Liver (tissue), 8 donors: ENCODE measurements at regions not wholly inside any gene's neighbourhood (a gene's known extent, or its start where the extent isn't known, plus 50 kb on each side); places are given as distances from the start of the nearest gene placed in this dataset.

Experiments
- DNase-seq: peaks from one replicate; pipeline ENCODE4 v3.0.0-alpha.2; 2017; ENCODE audit warnings: low spot score
- H3K27ac ChIP-seq, 2 donors: one replicate each; pipeline ENCODE4 v1.7.0; 2013; ENCODE audit warnings: inconsistent platforms in 2 of 2, low read length in 2 of 2, control low read depth in 1 of 2, low read depth in 1 of 2, mild to moderate bottlenecking in 1 of 2
- H3K27me3 ChIP-seq, 4 donors: one replicate each; pipeline versions ENCODE4 v1.6.1 to v1.7.0; 2013; ENCODE audit warnings: low read length in 3 of 4, inconsistent platforms in 1 of 4, mild to moderate bottlenecking in 1 of 4, moderate library complexity in 1 of 4; ENCODE audit not compliant: control insufficient read depth in 4 of 4, insufficient read depth in 4 of 4
- H3K36me3 ChIP-seq, 4 donors: one replicate each; pipeline versions ENCODE4 v1.6.1 to v1.7.0; 2013; ENCODE audit warnings: low read length in 3 of 4, mild to moderate bottlenecking in 3 of 4, low read depth in 1 of 4, moderate library complexity in 1 of 4; ENCODE audit not compliant: control insufficient read depth in 4 of 4, insufficient read depth in 3 of 4
- H3K4me1 ChIP-seq, 4 donors: one replicate each; pipeline versions ENCODE4 v1.6.1 to v1.7.0; 2013; ENCODE audit warnings: low read length in 3 of 4, mild to moderate bottlenecking in 3 of 4, moderate library complexity in 1 of 4; ENCODE audit not compliant: control insufficient read depth in 4 of 4, insufficient read depth in 4 of 4
- H3K4me3 ChIP-seq, 3 donors: one replicate each; pipeline versions ENCODE4 v1.6.1 to v1.7.0; 2013; ENCODE audit warnings: low read length in 3 of 3, control low read depth in 1 of 3, low read depth in 1 of 3, mild to moderate bottlenecking in 1 of 3
- H3K9ac ChIP-seq, 2 donors: one replicate each; pipeline ENCODE4 v1.7.0; 2013; ENCODE audit warnings: low read length in 2 of 2, mild to moderate bottlenecking in 2 of 2, moderate library complexity in 2 of 2, control low read depth in 1 of 2, low read depth in 1 of 2
- H3K9me3 ChIP-seq, 4 donors: one replicate each; pipeline versions ENCODE4 v1.6.1 to v1.7.0; 2013; ENCODE audit warnings: low read length in 3 of 4; ENCODE audit not compliant: control insufficient read depth in 4 of 4
- ATF3 ChIP-seq: IDR thresholded peaks from 2 replicates; pipeline ENCODE4 v1.6.1; 2016; ENCODE audit warnings: antibody characterized with exemption
- CTCF ChIP-seq: fragments of 150-350 bp; IDR thresholded peaks from 2 replicates; pipeline ENCODE4 v1.5.1; 2017; ENCODE audit warnings: improper control_type of control experiment, low read depth, low read length; ENCODE audit not compliant: missing input control
- EGR1 ChIP-seq, 2 donors: IDR thresholded peaks; 2 replicates each; pipeline ENCODE4 v1.6.1; 2016 to 2018; ENCODE audit warnings: antibody characterized with exemption in 2 of 2, low read depth in 2 of 2
- FOXA1 ChIP-seq: IDR thresholded peaks from 2 replicates; pipeline ENCODE4 v1.6.1; 2016; ENCODE audit warnings: antibody characterized with exemption
- FOXA2 ChIP-seq: IDR thresholded peaks from 2 replicates; pipeline ENCODE4 v1.6.1; 2016; ENCODE audit warnings: antibody characterized with exemption
- GABPA ChIP-seq, 2 donors: IDR thresholded peaks in 1 of 2; conservative IDR thresholded peaks in 1 of 2; 2 replicates each; pipeline ENCODE4 v1.6.1; 2016; ENCODE audit warnings: antibody characterized with exemption in 2 of 2, mild to moderate bottlenecking in 1 of 2, moderate library complexity in 1 of 2
- HNF4G ChIP-seq: IDR thresholded peaks from 2 replicates; pipeline ENCODE4 v1.6.1; 2016; ENCODE audit warnings: antibody characterized with exemption
- JUND ChIP-seq, 2 donors: IDR thresholded peaks; 2 replicates each; pipeline ENCODE4 v1.6.1; 2016; ENCODE audit warnings: antibody characterized with exemption in 2 of 2
- MAX ChIP-seq: IDR thresholded peaks from 2 replicates; pipeline ENCODE4 v1.6.1; 2016; ENCODE audit warnings: antibody characterized with exemption
- NR2F2 ChIP-seq: IDR thresholded peaks from 2 replicates; pipeline ENCODE4 v1.6.1; 2016; ENCODE audit warnings: antibody characterized with exemption
- RAD21 ChIP-seq, 2 donors: IDR thresholded peaks; 2 replicates each; pipeline ENCODE4 v1.6.1; 2016; ENCODE audit warnings: antibody characterized with exemption in 2 of 2, mild to moderate bottlenecking in 2 of 2
- SP1 ChIP-seq: IDR thresholded peaks from 2 replicates; pipeline ENCODE4 v1.6.1; 2018; ENCODE audit warnings: antibody characterized with exemption, mild to moderate bottlenecking
- TAF1 ChIP-seq: conservative IDR thresholded peaks from 2 replicates; pipeline ENCODE4 v1.6.1; 2016; ENCODE audit warnings: antibody characterized with exemption, mild to moderate bottlenecking
- YY1 ChIP-seq: IDR thresholded peaks from 2 replicates; pipeline ENCODE4 v1.6.1; 2016; ENCODE audit warnings: antibody characterized with exemption, mild to moderate bottlenecking
- ZBTB33 ChIP-seq: IDR thresholded peaks from 2 replicates; pipeline ENCODE4 v1.6.1; 2016; ENCODE audit warnings: antibody characterized with exemption
- WGBS: extraction: QIAGEN DNeasy Blood & Tissue Kit; methylation state at CpG from one replicate; pipeline ENCODE4 v1.1.7; 2013; 5-methylcytosine and 5-hydroxymethylcytosine counted together
- donor health status: healthy.
- donor health status: healthy.
- donor health status: healthy.
- donor health status: healthy.
- donor health status: healthy.

GRCh38 chr1:72777918-72778317 is 495.6 kb upstream of the NEGR1 start:
- no peaks in the 10 kb centered on the region for H3K36me3 ChIP-seq
- H3K4me1 ChIP-seq = no peaks in the 10 kb centered on the region
- no peak overlapping the region for H3K9ac ChIP-seq
- H3K27me3 ChIP-seq = no peaks in the 10 kb centered on the region
- TF ChIP-seq SP1 = no peak
- TF ChIP-seq ZBTB33 = no peak
- no peak for TF ChIP-seq TAF1
- TF ChIP-seq HNF4G = no peak
- TF ChIP-seq GABPA (IDR thresholded peaks at IDR 0.05 in 1 of 2, conservative IDR thresholded peaks at IDR 0.05 in 1 of 2) = no peak
- no peak for TF ChIP-seq RAD21 (IDR thresholded peaks at IDR 0.05)
- no peak for TF ChIP-seq EGR1 (IDR thresholded peaks at IDR 0.05; ENCODE audit: low read depth in 2 of 2)
- no peak for TF ChIP-seq CTCF
- TF ChIP-seq YY1 = no peak
- TF ChIP-seq FOXA2 = no peak
- no peak for TF ChIP-seq ATF3
- no peak for TF ChIP-seq FOXA1
- TF ChIP-seq MAX = no peak
- TF ChIP-seq JUND (IDR thresholded peaks at IDR 0.05) = no peak
- DNase-seq = no peak
- H3K27ac ChIP-seq = no peak overlapping the region
- H3K4me3 ChIP-seq = no peak overlapping the region
- H3K9me3 ChIP-seq = no peaks in the 10 kb centered on the region

- Histone ChIP-seq H3K27me3 (no peaks in the 10 kb centered on the region), H3K4me3 (no peak overlapping the region), H3K36me3 (no peaks in the 10 kb centered on the region), H3K9me3 (no peaks in the 10 kb centered on the region), H3K4me1 (no peaks in the 10 kb centered on the region), H3K9ac (no peak overlapping the region), H3K27ac (no peak overlapping the region)
- 56% methylated on average over 2 of the region's 2 CpGs for WGBS
- TF ChIP-seq TAF1 = no peak
- no peak for TF ChIP-seq FOXA1
- TF ChIP-seq SP1 = no peak
- no peak for TF ChIP-seq FOXA2
- no peak for TF ChIP-seq YY1
- no peak for TF ChIP-seq EGR1 (IDR thresholded peaks at IDR 0.05; ENCODE audit: low read depth in 2 of 2)
- TF ChIP-seq JUND (IDR thresholded peaks at IDR 0.05) = no peak
- no peak for DNase-seq
Observed at GRCh38 chr1:72763481-72763880, 481.1 kb upstream of the NEGR1 start.

GRCh38 chr1:72759486-72759885 is 477.1 kb upstream of the NEGR1 start:
- DNase-seq = no peak
- no peaks in the 10 kb centered on the region for H3K4me1 ChIP-seq
- no peak overlapping the region for H3K27ac ChIP-seq
- TF ChIP-seq CTCF = no peak
- no peak for TF ChIP-seq NR2F2
- no peak for TF ChIP-seq EGR1 (IDR thresholded peaks at IDR 0.05; ENCODE audit: low read depth in 2 of 2)
- TF ChIP-seq ZBTB33 = no peak
- no peaks in the 10 kb centered on the region for H3K27me3 ChIP-seq
- no peak overlapping the region for H3K9ac ChIP-seq
- 75% methylated on average over 3 of the region's 3 CpGs for WGBS
- no peak overlapping the region for H3K4me3 ChIP-seq
- H3K9me3 ChIP-seq = no peaks in the 10 kb centered on the region
- no peaks in the 10 kb centered on the region for H3K36me3 ChIP-seq
